ENCODE measurements at regions not wholly inside any gene's neighbourhood (a gene's known extent, or its start where the extent isn't known, plus 50 kb on each side); places are given as distances from the start of the nearest gene placed in this dataset.

GRCh38 chr4:38563707-38564495 is 100.1 kb upstream of the KLF3 start:
- Histone ChIP-seq H3K4me2 (ENCODE audit: low read length) (no peak overlapping the region), H3K79me2 (ENCODE audit: insufficient read depth, low read depth, low read length) (no peaks in the 10 kb centered on the region), H3K4me1 (ENCODE audit: insufficient read depth, low read length, poor library complexity, severe bottlenecking) (no peaks in the 10 kb centered on the region), H3K4me3 (ENCODE audit: low read depth, low read length, poor library complexity, severe bottlenecking) (no peak overlapping the region), H3K9me3 (ENCODE audit: low read length) (no peaks in the 10 kb centered on the region), H3K27ac (ENCODE audit: low read depth, low read length, poor library complexity, severe bottlenecking) (no peak overlapping the region), H3K9me2 (ENCODE audit: insufficient read depth, low read length) (no peaks in the 10 kb centered on the region), H3K36me3 (ENCODE audit: insufficient read depth, low read length) (no peaks in the 10 kb centered on the region), H2AFZ (ENCODE audit: low read length) (no peak overlapping the region), H4K20me1 (ENCODE audit: insufficient read depth, low read length) (no peaks in the 10 kb centered on the region)
- intact Hi-C loops (cut with micrococcal nuclease; ENCODE audit: unreplicated experiment) = no loop called here
- ChIA-PET POLR2A (interaction anchor here (0.8 kb wide), 1 partner anchor 57 kb away, joined by 3 read pairs; no protein-coding TSS in a partner anchor), CTCF (ENCODE audit: unreplicated experiment) (no interaction called here)
- no peak for DNase-seq (ENCODE audit: low spot score)
- no peak for TF ChIP-seq CTCF (conservative IDR thresholded peaks at IDR 0.05; ENCODE audit: low read length)
- no peak for TF ChIP-seq EZH2phosphoT487 (IDR thresholded peaks at IDR 0.05; ENCODE audit: borderline replicate concordance, low read depth, low read length)
- no TSS peak for BruUV-seq (replicated peaks)

- H3K9me3 ChIP-seq (ENCODE audit: low read length) = no peaks in the 10 kb centered on the region
- TF ChIP-seq EZH2phosphoT487 (IDR thresholded peaks at IDR 0.05; ENCODE audit: borderline replicate concordance, low read depth, low read length) (no peak), CTCF (conservative IDR thresholded peaks at IDR 0.05; ENCODE audit: low read length) (no peak)
- ChIA-PET POLR2A (no interaction called here), CTCF (ENCODE audit: unreplicated experiment) (no interaction called here)
- H3K79me2 ChIP-seq (ENCODE audit: insufficient read depth, low read depth, low read length) = no peaks in the 10 kb centered on the region
- no TSS peak for BruUV-seq (replicated peaks)
- no peak overlapping the region for H3K4me3 ChIP-seq (ENCODE audit: low read depth, low read length, poor library complexity, severe bottlenecking)
- no peak overlapping the region for H3K27ac ChIP-seq (ENCODE audit: low read depth, low read length, poor library complexity, severe bottlenecking)
- no peaks in the 10 kb centered on the region for H3K36me3 ChIP-seq (ENCODE audit: insufficient read depth, low read length)
- no peak for DNase-seq (ENCODE audit: low spot score)
- H2AFZ ChIP-seq (ENCODE audit: low read length) = no peak overlapping the region
- H3K4me2 ChIP-seq (ENCODE audit: low read length) = no peak overlapping the region
- no peaks in the 10 kb centered on the region for H4K20me1 ChIP-seq (ENCODE audit: insufficient read depth, low read length)
- intact Hi-C loops (cut with micrococcal nuclease; ENCODE audit: unreplicated experiment) = no loop called here
- H3K9me2 ChIP-seq (ENCODE audit: insufficient read depth, low read length) = no peaks in the 10 kb centered on the region
- no peaks in the 10 kb centered on the region for H3K4me1 ChIP-seq (ENCODE audit: insufficient read depth, low read length, poor library complexity, severe bottlenecking)
Measured at GRCh38 chr4:38565271-38566199, 98.5 kb upstream of the KLF3 start.

Data from OCI-LY7 (cell line).